IPS-NIHi7 (cell line): ENCODE measurements at regions not wholly inside any gene's neighbourhood (a gene's known extent, or its start where the extent isn't known, plus 50 kb on each side); places are given as distances from the start of the nearest gene placed in this dataset.
A peak's percentile ranks its signal among the peaks of the same experiment; 100 is the strongest.

ENCODE experiments used
- DNase-seq: peaks from one replicate; pipeline ENCODE4 v3.0.0; 2012; ENCODE audit warnings: mixed read lengths; ENCODE audit errors: extremely low spot score

GRCh38 chr3:110528305-110529121 lies 543.1 kb upstream of the NECTIN3 start:
- no peak for DNase-seq

- DNase-seq, result no peak
These were observed 540.7 kb upstream of the NECTIN3 start for GRCh38 chr3:110530902-110531301.

GRCh38 chr3:110533089-110533488 lies 538.5 kb upstream of the NECTIN3 start:
- DNase-seq, result no peak

- no peak for DNase-seq
These were observed 529.0 kb upstream of the NECTIN3 start for GRCh38 chr3:110542552-110543150.

- no peak for DNase-seq
These were observed 526.9 kb upstream of the NECTIN3 start for GRCh38 chr3:110544730-110545129.

GRCh38 chr3:110550511-110550910 lies 521.1 kb upstream of the NECTIN3 start:
- DNase-seq, result no peak

GRCh38 chr3:110562621-110563020 lies 509.0 kb upstream of the NECTIN3 start:
- DNase-seq, result no peak

- DNase-seq, result no peak
These were observed 506.9 kb upstream of the NECTIN3 start for GRCh38 chr3:110564674-110565073.

GRCh38 chr3:110567029-110567428 lies 504.6 kb upstream of the NECTIN3 start:
- DNase-seq, result no peak

GRCh38 chr3:110568246-110568645 lies 503.4 kb upstream of the NECTIN3 start:
- DNase-seq, result no peak

- DNase-seq, result no peak
These were observed 502.5 kb upstream of the NECTIN3 start for GRCh38 chr3:110569073-110569472.

- DNase-seq, result peak; percentile 17
These were observed 495.9 kb upstream of the NECTIN3 start for GRCh38 chr3:110575702-110576101.

- peak; percentile 47 for DNase-seq
These were observed 494.7 kb upstream of the NECTIN3 start for GRCh38 chr3:110576960-110577359.

GRCh38 chr3:110577854-110578253 lies 493.8 kb upstream of the NECTIN3 start:
- DNase-seq, result no peak

GRCh38 chr3:110579840-110580550 lies 491.6 kb upstream of the NECTIN3 start:
- no peak for DNase-seq

- no peak for DNase-seq
These were observed 488.2 kb upstream of the NECTIN3 start for GRCh38 chr3:110583373-110583935.

- DNase-seq, result no peak
These were observed 482.7 kb upstream of the NECTIN3 start for GRCh38 chr3:110588906-110589305.

GRCh38 chr3:110589341-110589740 lies 482.3 kb upstream of the NECTIN3 start:
- no peak for DNase-seq

GRCh38 chr3:110593749-110594148 lies 477.9 kb upstream of the NECTIN3 start:
- DNase-seq, result no peak

GRCh38 chr3:110598847-110599490 lies 472.6 kb upstream of the NECTIN3 start:
- DNase-seq, result no peak

- no peak for DNase-seq
These were observed 463.1 kb upstream of the NECTIN3 start for GRCh38 chr3:110608566-110608965.

GRCh38 chr3:110612045-110612444 lies 459.6 kb upstream of the NECTIN3 start:
- no peak for DNase-seq
